Inflammatory macrophage (primary cell): ENCODE measurements at regions not wholly inside any gene's neighbourhood (a gene's known extent, or its start where the extent isn't known, plus 50 kb on each side); places are given as distances from the start of the nearest gene placed in this dataset.

Experiments
- DNase-seq, 2 donors: peaks; one replicate each; pipeline ENCODE4 v3.0.0-alpha.2; 2020 to 2022

DNA sequence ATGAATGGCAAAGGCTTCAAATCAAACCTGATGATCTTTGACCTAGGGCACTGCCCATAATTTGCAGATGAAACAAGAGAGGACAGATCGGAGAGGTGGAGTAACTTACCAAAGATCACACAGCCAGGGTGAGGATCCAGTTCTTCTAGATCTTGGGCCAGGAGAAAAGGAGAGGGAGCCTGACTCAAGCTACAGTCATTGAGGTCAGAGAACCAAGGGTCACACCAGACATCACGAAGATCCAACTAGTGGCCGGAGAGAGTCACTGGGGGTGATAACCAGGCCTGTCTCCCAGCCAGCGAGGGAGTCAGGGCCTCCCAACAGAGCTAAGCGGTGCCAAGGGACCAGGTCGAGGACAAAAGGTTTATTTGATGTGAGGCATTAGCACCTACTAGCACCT, 115.0 kb downstream of the RIPK4 start:
- DNase-seq, result no peak

DNA sequence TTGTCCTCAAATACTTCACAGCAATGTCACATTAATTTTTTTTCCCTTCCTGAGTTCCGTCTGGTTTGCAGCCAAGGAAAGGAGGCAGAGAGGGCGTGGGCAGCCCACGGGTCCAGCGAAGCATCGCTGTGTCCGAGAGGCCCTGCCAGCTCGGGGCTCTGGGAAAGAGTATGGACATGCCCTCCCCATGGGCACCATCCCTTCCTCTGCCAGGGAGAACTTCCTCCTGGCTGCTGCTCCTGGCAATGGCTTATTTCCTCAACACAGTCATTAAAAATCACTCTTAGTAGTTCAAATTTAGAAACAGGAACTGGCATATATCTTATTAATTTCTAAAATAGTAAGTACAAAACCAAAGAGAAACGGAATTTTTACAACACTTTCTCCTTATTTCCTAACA, 115.4 kb downstream of the RIPK4 start:
- DNase-seq, result peak; percentile 43 to 59

DNA sequence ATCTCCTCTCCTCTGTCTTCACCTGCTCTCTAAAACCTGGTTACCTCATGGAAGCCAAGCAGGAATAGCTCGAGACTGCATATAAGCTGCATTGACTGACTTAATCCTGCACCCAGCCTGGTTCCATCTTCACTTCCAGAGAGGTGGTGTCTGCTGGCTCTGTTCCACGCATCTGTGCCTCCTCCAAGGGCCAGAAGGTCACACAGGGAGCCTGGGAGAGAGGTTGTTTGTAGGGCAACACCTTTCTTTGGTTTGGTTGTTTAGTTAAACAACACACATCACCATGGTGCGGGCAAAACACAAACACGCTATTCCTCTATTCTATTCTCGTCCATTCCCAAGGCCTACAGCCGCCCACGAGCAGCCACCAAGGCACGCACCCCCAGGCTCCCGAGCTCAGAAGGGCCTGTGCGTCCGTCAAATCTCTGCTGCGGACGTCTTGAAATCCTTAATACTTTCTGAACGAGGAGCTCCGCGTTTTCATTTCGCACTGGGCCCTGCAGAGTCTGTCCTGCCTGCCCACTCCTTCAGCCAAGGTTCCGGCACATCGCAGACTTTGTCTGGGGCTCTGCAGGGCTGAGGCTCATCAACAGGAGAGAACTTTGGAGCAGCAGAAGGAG, 116.2 kb downstream of the RIPK4 start:
- DNase-seq, result no peak

DNA sequence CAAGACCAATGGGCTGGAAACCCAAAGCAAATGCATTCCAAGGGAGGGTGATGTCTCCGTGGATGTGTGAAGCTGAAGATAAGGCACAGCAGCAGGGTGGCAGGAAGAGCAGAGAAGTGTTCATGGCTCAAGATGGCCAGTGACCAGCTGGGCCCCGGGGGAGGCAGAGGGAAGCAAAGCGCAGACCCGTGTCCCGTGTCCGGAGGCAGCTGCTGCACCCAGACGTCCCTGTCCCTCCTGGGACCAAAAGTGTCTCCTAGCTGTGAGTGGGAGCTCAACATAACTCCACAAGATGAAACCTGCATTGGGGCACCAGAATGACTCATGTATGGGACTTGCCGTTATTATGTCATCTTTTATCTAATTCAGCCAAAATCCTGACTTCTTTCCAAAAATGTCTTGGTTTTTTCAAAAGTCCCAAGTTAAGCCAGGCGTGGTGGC, 118.2 kb downstream of the RIPK4 start:
- no peak for DNase-seq

DNA sequence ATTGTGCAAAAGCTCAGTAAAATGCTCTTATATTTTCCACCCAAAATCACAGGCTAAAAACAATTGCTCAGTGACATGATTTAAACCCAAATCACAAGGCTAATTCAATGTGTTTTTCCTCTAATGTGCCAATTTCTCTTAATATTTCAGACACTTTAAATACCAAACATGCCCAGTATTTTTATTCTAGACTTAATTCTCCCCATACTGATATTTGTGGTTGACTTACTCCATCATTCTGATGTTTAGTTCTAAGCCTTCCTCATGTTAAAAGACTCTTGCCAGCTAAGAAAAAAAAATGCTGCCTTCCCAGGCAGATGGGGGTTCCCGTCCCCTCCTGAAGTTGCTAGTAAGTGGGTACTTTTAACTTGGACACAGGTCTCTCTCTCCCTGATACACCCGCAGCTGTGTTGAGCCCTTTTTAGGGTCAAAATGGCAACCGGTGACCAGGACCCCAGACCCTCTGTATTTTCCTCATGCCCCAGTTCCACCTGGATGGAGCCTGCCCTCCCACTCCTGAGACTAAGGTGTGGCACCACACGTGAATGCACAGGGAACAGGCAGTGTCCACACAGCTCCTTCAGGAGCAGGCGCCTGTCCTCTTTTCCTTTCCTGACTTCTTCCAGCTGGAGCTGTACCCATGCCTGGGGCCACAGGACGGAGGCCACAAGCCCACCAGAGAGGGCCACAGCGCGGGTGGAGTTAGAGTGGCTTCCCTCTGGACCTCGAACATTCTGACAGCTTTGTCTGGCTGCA, 118.9 kb downstream of the RIPK4 start:
- no peak for DNase-seq

DNA sequence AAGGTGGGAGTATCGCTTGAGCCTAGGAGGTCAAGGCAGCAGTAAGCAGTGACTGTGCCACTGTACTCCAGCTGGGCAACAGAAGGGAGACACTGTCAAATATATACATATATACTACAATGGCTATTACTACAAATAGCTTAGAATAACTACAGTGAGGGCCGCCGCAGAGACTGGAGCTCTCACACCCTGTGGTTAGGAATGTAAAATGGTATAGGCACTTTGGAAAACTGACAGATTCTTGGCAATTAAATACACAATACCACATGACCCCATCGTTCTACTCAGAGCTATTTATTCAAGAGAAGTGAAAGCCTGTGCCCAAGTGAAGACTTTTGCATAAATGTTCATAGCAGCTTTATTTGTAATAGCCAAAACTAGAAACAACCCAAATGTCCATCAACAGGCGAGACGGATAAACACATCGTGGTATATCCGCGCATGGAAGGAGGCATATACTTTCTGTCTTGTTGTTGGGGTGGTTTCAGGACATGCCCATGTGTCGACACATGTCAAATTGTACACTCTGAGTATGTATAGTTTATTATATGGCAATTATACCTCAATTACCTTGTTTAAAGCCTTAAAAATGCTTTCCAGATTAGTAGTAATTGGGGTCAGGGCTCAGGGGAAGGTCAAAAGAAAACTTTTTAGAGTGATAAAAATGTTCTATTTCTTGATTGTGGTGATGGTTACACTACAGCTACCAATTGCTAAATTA, 123.4 kb downstream of the RIPK4 start:
- DNase-seq, result no peak

DNA sequence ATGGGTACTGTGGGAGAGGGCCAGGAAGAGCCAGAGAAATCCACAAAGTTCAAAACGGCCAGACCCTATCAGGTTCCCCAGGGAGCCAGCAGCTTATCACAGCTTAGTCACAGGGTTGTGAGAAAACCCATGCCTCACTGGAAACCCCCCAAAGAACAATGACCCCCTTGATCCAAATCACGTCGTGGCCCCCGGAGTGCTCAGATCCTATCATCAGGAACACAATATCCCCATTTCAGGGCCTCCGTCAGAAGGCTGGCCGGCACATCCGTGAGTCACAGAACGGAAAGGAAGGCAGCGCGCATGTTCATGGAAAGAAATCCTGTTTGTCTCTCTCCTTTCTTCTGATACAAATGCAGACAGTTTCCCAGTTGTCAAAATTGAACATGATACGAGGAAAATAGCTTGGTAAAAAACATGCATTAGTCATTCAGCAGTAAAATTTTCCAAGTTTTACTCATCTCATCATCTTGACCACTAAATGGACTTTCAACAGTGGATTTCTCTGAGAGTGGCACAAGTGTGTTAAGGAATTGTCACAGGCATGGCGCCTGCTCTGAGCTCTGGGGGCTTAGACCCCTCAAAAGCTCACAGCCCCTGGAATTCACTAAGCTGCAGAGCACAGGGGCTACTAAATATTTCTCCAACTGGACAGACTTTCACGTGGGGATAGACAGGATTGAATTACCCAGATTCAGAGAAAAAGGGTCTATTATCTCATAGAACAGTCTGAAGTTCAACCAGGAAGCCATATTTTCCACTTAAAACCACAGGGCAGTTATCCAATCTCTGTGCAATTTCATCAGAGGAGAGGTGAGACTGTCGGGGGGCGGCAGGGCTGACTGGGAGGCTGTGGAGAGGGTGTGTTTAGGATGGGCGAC, 124.8 kb downstream of the RIPK4 start:
- DNase-seq, result no peak

DNA sequence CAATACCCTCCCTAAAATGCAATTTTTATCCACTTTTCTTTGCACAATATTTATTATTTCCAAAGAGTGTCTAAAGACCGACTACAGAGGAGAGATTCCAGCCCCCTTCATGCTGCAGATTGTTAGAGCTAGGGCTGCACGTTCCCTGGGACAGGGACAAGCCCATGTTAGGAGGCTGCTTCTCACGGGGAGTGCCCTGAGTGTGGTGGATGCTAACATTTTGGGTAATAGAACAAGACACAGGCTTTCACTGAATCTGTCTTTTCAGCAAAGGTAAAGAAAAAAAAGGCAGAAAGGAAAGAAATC, 125.4 kb downstream of the RIPK4 start:
- no peak for DNase-seq

DNA sequence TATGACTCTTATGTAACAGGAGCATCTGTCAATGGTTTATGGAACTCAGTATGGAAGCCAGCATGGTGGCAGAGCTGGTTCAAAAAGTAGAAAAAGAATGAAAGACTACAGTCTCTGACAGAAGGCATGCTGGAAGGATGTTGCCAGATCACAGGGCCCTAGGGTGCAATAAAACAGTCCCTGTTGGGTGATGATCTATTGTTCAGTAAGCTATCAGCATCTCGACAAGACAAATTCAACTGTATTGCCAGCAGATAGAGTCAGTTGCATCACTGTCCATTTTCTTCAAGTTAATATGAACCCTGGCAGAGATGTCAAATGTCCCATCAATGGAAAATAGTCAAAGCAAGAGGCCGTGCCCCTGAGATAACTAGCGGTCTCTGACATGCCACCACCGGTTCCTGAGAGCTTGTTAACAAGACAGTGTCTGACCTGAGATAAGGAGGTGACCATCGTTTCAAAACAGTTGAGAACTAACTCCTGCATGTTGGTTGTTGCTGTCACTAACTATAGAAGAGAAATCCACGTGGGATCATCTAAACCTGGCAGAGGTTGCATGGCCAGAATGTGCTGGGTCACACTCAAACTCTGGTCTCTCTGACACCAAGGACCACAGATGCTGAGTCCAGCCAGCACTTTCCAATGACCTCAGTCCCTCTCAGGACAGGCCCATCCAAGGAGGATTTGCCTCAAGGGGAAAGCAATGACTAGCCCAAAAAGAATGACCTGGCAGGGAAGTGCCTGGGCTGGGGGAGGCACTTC, 125.9 kb downstream of the RIPK4 start:
- DNase-seq, result no peak

DNA sequence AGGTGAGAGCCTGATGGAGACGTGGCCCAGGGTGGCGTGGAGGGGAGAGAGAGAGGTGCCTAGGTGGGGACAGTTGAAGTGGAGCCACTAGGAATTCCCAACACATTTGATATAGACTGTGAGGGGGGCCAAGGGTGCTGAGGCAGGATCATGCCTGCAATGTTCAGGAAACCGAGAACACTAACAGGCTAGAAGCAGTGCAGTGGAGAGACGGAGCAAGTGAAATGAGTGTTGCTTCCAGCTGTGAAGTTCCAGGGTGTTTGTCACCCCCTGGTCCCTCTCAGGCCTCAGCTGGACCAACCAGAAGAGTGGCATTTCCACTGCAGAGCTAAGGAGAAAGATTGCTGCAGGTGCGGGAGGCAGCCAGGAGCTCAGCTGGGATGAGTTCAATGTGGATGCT, 127.1 kb downstream of the RIPK4 start:
- no peak for DNase-seq

DNA sequence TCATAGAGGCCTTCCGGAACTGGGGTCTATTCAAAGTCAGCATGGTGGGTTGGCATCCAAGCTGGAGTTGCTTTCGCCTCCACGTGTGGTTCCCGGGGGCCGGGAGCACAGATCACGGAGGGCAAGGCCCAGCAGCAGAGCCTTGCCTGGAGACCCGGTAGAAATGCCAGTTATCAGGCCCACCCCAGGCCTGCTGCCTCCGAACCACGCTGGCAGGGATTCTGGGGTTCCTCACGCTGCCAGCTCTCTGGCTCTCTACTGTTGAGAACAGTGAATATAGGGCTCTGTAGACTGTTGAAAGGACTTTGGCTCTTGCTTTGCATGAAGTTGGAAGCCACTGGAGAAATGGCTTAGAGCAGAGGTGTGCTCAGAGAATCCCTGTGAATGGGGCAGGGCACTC, 127.5 kb downstream of the RIPK4 start:
- DNase-seq, result no peak

DNA sequence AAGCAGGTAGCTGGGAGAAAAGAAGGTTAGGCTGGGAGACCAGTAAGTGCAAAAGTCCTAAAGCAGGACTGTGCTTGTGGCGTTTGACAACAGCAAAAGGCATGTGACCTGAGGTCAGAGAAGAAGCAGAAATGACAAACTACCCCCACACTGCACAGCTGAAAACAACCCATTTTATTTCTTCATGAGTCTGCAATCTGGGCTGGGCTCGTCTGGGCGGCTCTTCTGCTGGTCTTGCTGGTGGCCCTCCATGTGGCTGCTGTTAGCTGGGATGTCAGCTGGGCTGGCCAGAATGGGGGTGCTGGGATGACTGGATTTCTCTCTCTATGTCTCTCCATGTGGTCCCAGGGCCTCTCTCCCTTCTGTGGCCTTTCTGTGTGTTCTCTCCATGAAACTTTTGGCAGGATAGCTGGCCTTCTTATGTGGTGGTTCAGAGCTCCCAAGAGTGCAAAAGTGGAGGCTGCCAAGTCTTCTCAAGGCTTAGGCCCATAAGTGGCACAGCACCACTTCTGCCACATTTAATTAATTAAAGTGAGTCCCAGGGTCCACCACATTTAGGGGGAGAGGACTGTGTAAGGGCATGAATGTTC, 128.6 kb downstream of the RIPK4 start:
- peak; percentile 8 to 44 for DNase-seq

DNA sequence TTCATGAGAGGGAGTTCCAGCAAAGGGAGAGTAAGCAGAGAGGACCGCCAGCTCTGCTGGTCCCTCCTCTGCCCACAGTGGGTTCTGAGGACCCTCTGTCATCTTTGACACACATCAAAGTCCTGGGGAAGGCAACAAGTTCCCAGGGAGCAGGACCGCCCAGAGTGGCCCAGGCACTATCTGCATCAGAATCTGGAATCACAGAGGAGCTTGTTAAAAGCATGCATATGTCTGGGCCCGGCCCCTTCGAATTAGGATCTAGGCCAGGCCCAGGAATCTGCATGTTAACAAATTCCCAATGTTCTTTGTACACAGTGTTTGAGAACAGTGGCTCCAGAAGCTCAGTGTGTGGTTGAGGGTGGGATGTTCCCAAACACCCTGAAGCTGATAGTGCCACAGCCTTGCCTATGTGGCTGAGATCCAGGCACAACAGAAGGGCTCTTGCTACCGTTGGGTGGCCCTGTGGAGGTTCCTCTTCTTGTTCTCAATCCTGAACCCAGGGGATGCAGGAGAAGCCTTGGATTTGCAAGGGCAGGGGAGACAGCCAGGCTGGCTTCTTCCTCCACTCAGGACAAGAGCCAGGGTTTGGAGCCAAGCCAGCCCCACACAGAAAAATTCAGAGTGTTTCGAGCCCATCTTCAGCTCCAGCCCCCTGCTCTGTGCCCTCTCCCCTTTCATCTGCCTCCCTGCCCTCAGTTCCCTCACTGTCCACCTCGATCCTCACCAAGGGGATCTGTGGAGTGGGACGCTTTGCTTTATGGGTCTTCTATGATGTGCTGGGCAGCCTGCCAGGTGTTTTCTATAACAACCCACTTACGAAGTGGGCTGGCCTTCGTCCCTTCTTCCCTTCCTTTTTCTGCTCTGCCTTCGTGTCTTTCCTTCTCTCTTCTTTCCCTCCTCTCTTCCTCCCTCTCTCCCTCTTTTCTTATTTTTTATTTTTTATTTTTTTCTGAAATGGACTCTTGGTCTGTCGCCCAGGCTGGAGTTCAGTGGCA, 129.0 kb upstream of the TMPRSS2 start:
- DNase-seq, result no peak

DNA sequence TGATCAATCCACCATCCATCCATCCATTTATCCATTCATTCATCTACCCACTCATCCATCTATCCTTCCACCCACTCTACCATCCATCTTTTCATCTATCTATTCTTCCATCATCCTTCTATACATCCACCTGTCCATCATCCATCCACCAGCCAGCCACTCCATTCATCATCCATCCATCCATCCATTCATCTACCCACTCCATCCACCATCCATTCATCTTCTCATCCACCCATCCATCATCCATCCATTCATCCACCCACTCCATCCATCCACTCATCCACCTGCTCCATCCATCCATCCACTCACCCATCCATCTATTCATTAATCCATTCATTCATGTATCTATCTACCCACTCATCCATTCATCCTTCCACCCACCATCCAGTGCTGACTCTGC, 127.9 kb upstream of the TMPRSS2 start:
- no peak for DNase-seq

DNA sequence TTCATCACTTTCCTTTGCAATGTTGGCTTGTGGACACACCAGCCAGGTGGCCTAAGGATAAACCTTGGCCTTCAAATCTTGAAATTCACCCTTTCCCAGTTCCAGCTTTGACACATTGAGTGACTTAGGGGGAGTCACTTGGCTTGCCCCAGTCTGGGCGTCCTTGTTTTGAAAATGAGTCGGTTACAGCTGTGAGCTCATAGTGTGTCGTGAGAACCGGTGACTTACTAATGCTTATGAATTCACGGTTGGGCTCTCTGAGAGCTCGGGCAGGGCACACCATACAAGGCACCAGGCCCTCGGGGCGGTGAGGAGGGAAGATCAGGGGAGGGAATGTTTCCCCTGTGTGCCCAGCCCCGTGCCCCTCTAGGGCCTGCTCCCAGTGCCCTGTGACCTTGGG, 126.9 kb upstream of the TMPRSS2 start:
- DNase-seq, result no peak

DNA sequence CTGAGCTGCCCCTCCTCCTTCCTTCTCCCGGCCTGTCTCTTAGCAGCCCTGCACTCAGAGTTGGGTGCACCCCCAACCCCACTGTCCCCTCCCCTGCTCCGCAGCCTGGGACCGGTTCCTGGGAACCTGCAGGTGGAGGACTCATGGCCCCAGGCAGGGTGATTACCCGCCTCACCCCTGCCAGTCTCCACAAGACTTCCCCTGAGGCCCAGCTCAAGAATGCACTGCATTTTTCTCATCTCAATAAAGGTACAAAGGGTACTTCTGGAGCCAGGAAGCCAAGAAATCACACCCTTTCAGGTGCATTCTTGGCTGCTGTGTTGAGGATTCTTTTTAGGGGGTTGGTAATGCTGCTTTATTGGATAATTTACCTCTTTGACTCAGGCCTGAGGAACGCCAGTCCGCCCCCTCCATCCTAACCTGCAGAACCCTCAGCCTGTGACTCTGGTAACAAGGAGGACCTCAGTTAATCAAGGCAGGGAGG, 126.3 kb upstream of the TMPRSS2 start:
- DNase-seq, result no peak

DNA sequence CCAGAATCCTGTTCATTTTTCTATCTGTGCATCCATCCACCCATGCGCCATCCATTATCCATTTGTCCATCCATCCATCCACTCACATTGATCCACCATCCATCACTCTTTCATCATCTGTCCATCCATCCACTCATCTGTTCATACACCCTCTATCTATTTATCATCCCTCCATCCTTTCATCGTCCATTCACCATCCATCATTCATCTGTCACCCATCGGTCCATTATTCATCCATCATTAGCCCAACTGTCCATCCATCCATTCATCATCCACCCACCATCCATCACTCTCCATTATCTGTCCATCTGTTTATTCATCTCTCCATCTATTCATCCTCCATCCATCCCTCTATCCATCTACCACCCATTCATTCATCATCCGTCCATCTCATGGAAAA, 125.7 kb upstream of the TMPRSS2 start:
- DNase-seq, result no peak

DNA sequence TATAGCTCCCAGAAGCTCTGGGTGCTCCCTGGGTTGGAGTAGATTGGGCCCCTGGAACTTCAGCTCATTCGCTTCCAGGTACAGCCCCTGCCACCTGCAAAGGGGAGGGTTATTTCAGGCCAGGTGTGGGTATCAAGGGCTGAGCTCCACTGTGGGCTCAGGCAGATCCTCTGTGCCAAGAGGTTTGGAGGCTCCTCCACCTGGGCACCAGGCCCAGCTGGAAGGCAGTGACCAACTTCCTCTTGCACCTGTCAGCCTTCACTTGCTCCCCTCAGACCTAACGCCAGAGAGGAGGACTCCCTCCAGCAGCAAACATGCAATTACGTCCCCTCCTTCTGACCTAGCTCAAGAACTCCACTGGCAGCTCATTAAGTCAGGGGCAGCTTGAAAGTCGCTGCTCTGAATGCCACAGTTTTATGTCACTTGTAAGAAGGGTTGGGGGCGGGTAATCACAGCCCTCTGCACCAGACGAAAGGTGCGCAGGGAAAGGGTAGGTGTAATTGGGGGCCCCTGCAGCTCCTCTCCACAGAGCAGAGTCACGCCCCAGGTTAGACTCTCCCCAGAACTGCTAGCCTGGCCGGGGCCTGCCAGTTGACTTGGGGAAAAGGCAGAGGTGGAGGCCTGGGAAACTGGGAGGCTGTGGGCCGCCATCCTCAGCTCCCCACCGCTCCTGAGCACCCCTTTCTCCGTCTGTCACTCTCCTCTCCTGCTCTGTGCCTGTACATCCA, 125.0 kb upstream of the TMPRSS2 start:
- no peak for DNase-seq

DNA sequence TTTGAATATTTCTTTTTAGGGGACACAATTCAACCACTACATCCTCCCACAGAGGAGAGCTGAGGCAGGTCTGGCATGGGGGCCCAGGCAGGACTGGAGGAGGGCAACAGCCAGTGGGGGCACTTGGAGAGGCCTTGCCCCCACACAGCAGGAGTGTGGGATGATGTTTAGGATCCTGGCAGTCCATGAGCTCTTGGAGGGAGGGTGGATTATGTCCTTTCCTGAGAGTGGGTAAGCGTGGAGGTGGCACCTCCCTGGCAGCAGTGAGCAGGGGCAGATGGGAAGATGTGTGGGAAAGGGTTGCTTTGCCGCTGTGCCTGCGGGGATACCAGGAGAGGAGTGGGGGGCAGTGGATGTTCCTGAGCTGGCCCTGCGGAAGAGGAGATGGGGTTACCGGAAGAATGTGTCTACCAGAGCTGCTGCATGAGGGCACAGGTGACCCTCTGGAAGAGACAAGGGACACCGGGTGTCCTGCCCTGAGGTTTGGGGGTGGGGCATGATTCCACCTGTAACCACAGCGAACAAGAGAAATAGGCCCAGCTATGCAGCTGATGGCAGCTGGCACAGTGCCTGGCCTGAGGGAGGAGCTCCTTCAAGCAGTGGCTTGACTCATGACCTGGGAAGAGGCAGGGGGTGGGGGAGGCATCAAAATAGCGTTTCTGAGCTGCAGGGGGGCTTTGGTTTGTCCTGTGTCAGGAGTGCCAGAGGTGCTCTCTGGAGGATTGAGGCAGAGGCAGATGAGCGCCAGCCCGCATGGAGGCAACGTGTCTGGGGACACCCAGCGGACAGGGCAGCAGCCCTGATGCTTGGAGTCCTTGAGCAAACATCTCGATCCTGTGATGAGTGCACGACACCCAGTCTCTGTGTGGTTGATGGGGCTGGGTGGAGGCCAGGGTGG, 123.9 kb upstream of the TMPRSS2 start:
- no peak for DNase-seq
